ENCODE measurements at regions not wholly inside any gene's neighbourhood (a gene's known extent, or its start where the extent isn't known, plus 50 kb on each side); places are given as distances from the start of the nearest gene placed in this dataset.

GRCh38 chr4:137310593-137311490 lies 221.5 kb downstream of the PCDH18 start:
- no peak for TF ChIP-seq CTCF (IDR thresholded peaks at IDR 0.05)
- no peak for TF ChIP-seq EZH2 (IDR thresholded peaks at IDR 0.05)
- TF ChIP-seq EZH2phosphoT487 (IDR thresholded peaks at IDR 0.05) = no peak
